ENCODE measurements at regions not wholly inside any gene's neighbourhood (a gene's known extent, or its start where the extent isn't known, plus 50 kb on each side); places are given as distances from the start of the nearest gene placed in this dataset.
"Not testable (repeated sequence)": the region's sequence is repeated elsewhere in the genome, so short reads cannot be mapped to it uniquely, and the experiment has no call there.

DNA sequence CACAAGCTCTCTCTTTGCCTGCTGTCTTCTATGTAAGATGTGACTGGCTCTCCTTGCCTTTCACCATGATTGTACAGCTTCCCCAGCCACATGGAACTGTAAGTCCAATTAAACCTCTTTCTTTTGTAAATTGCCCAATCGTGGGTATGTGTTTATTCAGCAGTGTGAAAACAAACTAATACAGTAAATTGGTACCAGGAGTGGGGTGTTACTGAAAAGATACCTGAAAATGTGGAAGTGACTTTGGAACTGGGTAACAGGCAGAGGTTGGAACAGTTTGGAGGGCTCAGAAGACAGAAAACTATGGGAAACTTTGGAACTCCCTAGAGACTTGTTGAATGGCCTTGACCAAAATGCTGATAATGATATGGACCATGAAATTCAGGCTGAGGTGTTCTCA, 214.3 kb upstream of the FSCB start:
- H3K9me3 ChIP-seq (replicated peaks; ENCODE audit: control insufficient read depth, insufficient read depth, low read depth, low read length); CTCF ChIA-PET (ENCODE audit: low intra/inter-chr PET ratio); H4K20me1 ChIP-seq (replicated peaks; ENCODE audit: control insufficient read depth, insufficient read depth, low read length); H3K27me3 ChIP-seq (ENCODE audit: control insufficient read depth in 2 of 2, insufficient read depth in 2 of 2, low read length in 2 of 2); H3K4me3 ChIP-seq; H2AFZ ChIP-seq (ENCODE audit: low read depth, low read length); POLR2A ChIA-PET; H3K27ac ChIP-seq (ENCODE audit: extremely low read depth, low read depth, low read length); BruUV-seq (replicated peaks); in situ Hi-C loops (cut with MboI); H3K9me1 ChIP-seq (ENCODE audit: control insufficient read depth, insufficient read depth, low read length); H3K9ac ChIP-seq (ENCODE audit: insufficient read depth in 1 of 2, low read depth in 2 of 2, low read length in 2 of 2); intact Hi-C loops (cut with micrococcal nuclease); FAIRE-seq; H3K36me3 ChIP-seq (ENCODE audit: control insufficient read depth, insufficient read depth, low read length); ATAC-seq; H3K79me2 ChIP-seq (ENCODE audit: control insufficient read depth, insufficient read depth, low read length); DNase-seq (ENCODE audit: extremely low read depth in 1 of 4, low spot score in 3 of 4); H3K4me2 ChIP-seq (ENCODE audit: insufficient read depth, low read length); H3K4me1 ChIP-seq (replicated peaks in 1 of 2; ENCODE audit: control insufficient read depth in 2 of 2, insufficient read depth in 2 of 2, low read length in 2 of 2): not testable (repeated sequence)
- 0% methylated on average over 1 of the region's 1 CpG for WGBS (ENCODE audit: insufficient coverage, low coverage, missing lambda C conversion rate)
- TF ChIP-seq ZNF707 (CRISPR knock-in tag; conservative IDR thresholded peaks at IDR 0.05), result peak; percentile 93

DNA sequence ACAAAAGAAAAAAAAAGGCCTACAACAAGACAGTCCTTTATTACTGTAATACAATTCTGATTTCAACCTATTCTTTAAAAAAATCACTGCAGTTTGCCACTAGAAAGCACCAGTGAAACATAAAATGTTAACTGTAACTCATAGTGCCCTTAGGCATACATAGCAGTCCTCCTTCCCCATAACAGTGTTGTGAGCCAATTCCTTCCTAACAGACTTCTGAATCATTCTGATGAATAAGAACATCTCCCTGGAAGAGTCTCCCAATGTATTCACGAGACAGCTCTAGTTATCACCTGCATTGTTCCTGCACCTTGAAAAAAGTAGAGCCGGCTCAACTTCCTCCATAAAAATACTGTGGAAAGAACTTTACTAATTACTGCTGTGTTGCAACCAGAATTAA, 213.6 kb upstream of the FSCB start:
- intact Hi-C loops (cut with micrococcal nuclease), result no loop called here
- Histone ChIP-seq H3K4me2 (ENCODE audit: insufficient read depth, low read length) (no peak overlapping the region), H3K36me3 (ENCODE audit: control insufficient read depth, insufficient read depth, low read length) (no peaks in the 10 kb centered on the region), H3K4me1 (replicated peaks in 1 of 2; ENCODE audit: control insufficient read depth in 2 of 2, insufficient read depth in 2 of 2, low read length in 2 of 2) (no peaks in the 10 kb centered on the region), H3K79me2 (ENCODE audit: control insufficient read depth, insufficient read depth, low read length) (no peaks in the 10 kb centered on the region), H3K9me3 (replicated peaks; ENCODE audit: control insufficient read depth, insufficient read depth, low read depth, low read length) (no peaks in the 10 kb centered on the region), H3K9ac (ENCODE audit: insufficient read depth in 1 of 2, low read depth in 2 of 2, low read length in 2 of 2) (no peak overlapping the region), H3K27ac (ENCODE audit: extremely low read depth, low read depth, low read length) (no peak overlapping the region), H4K20me1 (replicated peaks; ENCODE audit: control insufficient read depth, insufficient read depth, low read length) (no peaks in the 10 kb centered on the region), H3K27me3 (ENCODE audit: control insufficient read depth in 2 of 2, insufficient read depth in 2 of 2, low read length in 2 of 2) (no peaks in the 10 kb centered on the region), H2AFZ (ENCODE audit: low read depth, low read length) (no peak overlapping the region), H3K4me3 (no peak overlapping the region), H3K9me1 (ENCODE audit: control insufficient read depth, insufficient read depth, low read length) (no peaks in the 10 kb centered on the region)
- BruUV-seq (replicated peaks), result no TSS peak
- ATAC-seq, result no peak
- no peak for DNase-seq (ENCODE audit: extremely low read depth in 1 of 4, low spot score in 3 of 4)
- FAIRE-seq, result no peak
- POLR2A ChIA-PET, result no interaction called here
- in situ Hi-C loops (cut with MboI), result no loop called here
- CTCF ChIA-PET (ENCODE audit: low intra/inter-chr PET ratio), result no interaction called here
- WGBS (ENCODE audit: insufficient coverage, low coverage, missing lambda C conversion rate), result 0% methylated on average over 2 of the region's 2 CpGs
- TF ChIP-seq, protein P1, sequence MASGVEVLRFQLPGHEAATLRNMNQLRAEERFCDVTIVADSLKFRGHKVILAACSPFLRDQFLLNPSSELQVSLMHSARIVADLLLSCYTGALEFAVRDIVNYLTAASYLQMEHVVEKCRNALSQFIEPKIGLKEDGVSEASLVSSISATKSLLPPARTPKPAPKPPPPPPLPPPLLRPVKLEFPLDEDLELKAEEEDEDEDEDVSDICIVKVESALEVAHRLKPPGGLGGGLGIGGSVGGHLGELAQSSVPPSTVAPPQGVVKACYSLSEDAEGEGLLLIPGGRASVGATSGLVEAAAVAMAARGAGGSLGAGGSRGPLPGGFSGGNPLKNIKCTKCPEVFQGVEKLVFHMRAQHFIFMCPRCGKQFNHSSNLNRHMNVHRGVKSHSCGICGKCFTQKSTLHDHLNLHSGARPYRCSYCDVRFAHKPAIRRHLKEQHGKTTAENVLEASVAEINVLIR (CRISPR knock-in tag; IDR thresholded peaks at IDR 0.05), result no peak
- TF ChIP-seq BDP1 (IDR thresholded peaks at IDR 0.05; ENCODE audit: insufficient read depth, insufficient read length), result no peak
- TF ChIP-seq ESRRA (IDR thresholded peaks at IDR 0.05; ENCODE audit: borderline replicate concordance, low read depth), result no peak
- TF ChIP-seq, protein P2, sequence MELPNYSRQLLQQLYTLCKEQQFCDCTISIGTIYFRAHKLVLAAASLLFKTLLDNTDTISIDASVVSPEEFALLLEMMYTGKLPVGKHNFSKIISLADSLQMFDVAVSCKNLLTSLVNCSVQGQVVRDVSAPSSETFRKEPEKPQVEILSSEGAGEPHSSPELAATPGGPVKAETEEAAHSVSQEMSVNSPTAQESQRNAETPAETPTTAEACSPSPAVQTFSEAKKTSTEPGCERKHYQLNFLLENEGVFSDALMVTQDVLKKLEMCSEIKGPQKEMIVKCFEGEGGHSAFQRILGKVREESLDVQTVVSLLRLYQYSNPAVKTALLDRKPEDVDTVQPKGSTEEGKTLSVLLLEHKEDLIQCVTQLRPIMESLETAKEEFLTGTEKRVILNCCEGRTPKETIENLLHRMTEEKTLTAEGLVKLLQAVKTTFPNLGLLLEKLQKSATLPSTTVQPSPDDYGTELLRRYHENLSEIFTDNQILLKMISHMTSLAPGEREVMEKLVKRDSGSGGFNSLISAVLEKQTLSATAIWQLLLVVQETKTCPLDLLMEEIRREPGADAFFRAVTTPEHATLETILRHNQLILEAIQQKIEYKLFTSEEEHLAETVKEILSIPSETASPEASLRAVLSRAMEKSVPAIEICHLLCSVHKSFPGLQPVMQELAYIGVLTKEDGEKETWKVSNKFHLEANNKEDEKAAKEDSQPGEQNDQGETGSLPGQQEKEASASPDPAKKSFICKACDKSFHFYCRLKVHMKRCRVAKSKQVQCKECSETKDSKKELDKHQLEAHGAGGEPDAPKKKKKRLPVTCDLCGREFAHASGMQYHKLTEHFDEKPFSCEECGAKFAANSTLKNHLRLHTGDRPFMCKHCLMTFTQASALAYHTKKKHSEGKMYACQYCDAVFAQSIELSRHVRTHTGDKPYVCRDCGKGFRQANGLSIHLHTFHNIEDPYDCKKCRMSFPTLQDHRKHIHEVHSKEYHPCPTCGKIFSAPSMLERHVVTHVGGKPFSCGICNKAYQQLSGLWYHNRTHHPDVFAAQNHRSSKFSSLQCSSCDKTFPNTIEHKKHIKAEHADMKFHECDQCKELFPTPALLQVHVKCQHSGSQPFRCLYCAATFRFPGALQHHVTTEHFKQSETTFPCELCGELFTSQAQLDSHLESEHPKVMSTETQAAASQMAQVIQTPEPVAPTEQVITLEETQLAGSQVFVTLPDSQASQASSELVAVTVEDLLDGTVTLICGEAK (IDR thresholded peaks at IDR 0.05), result no peak
- TF ChIP-seq, protein P2 (CRISPR knock-in tag; IDR thresholded peaks at IDR 0.05), result no peak
- no peak for TF ChIP-seq ARID1B (IDR thresholded peaks at IDR 0.05)

All from K562 (cell line).